ENCODE measurements at regions not wholly inside any gene's neighbourhood (a gene's known extent, or its start where the extent isn't known, plus 50 kb on each side); places are given as distances from the start of the nearest gene placed in this dataset.

DNA sequence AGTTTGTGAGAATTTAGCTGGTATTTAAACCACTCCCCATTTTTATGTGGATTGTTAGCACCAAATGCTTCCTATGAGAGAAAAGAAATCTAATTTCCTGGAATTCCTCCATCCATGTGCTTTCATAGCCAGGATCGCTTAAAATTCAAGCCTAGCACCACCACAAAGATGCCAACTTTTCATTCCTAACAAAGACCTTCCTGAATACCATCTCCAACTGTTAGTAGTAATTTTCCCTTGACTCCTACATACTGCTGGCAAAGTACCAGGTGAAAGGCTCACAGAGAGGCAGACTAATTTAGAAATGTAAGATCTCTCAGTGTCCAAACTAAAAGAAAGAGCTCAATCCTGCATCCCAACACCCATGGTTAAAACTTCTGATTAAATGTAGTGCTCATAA is 386.3 kb downstream of the KCTD12 start:
- FAIRE-seq (no peak), DNase-seq (ENCODE audit: insufficient read length, low spot score) (no peak)
- TF ChIP-seq TAF1 (IDR thresholded peaks at IDR 0.05; ENCODE audit: low read depth, low read length) (no peak), PAX5 (IDR thresholded peaks at IDR 0.05; ENCODE audit: insufficient read depth, low read length, severe bottlenecking) (no peak), SPI1 (IDR thresholded peaks at IDR 0.05; ENCODE audit: low read depth, low read length) (no peak)

DNA sequence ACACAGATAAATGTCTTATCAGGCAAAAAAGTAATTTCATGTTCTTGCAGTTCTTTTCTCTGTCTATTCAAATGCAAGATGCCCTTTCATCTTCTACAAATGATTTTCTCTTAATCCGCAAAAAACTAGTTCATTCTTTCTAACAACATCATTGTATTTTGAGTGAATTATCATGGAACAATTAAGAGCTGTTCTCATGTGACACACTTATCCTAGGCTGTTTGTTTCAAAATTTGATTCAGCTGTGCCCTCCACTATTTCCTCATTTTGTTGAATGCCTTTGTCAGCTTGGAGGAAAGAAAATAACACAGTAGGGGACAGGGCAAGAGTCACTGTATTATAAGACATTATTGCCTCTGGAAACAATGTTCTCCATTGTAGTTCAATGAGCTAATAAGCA is 396.9 kb downstream of the KCTD12 start:
- no peak for DNase-seq (ENCODE audit: insufficient read length, low spot score)

DNA sequence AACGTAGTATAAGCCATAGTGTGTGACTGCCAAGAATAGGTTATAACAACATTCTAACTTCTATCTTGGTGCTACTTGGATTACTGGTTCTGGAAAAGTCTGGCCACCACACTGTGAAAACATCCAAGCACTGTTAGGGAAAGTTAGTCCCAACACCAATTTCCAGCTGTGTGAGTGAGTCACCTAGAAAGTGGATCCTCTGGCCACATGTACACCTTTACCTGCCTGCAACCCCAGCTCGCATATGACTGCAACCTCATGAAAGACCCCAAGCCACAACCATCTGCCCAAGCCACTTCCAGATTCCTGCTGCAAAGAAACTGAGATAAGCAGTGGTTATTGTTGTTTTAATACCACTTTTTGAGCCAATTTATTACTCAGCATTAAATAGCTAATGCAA is 404.5 kb downstream of the KCTD12 start:
- FAIRE-seq (no peak), DNase-seq (ENCODE audit: insufficient read length, low spot score) (no peak)
- TF ChIP-seq POU2F2 (IDR thresholded peaks at IDR 0.05; ENCODE audit: low read depth, low read length): no peak
- TF ChIP-seq POLR2A (IDR thresholded peaks at IDR 0.05; ENCODE audit: low read depth, low read length): no peak
- no peak for TF ChIP-seq TAF1 (IDR thresholded peaks at IDR 0.05; ENCODE audit: low read depth, low read length)
- TF ChIP-seq POLR2AphosphoS5 (IDR thresholded peaks at IDR 0.05; ENCODE audit: low read depth, low read length): no peak
- TF ChIP-seq PAX5 (IDR thresholded peaks at IDR 0.05; ENCODE audit: insufficient read depth, low read length, severe bottlenecking): no peak
- TF ChIP-seq SPI1 (IDR thresholded peaks at IDR 0.05; ENCODE audit: low read depth, low read length): no peak

More for the DNA sequence above, 396.9 kb downstream of the KCTD12 start:
- TF ChIP-seq POLR2A (IDR thresholded peaks at IDR 0.05; ENCODE audit: low read depth, low read length): no peak
- TF ChIP-seq PAX5 (IDR thresholded peaks at IDR 0.05; ENCODE audit: insufficient read depth, low read length, severe bottlenecking): no peak
- TF ChIP-seq SPI1 (IDR thresholded peaks at IDR 0.05; ENCODE audit: low read depth, low read length): no peak
- no peak for TF ChIP-seq POLR2AphosphoS5 (IDR thresholded peaks at IDR 0.05; ENCODE audit: low read depth, low read length)
- TF ChIP-seq TAF1 (IDR thresholded peaks at IDR 0.05; ENCODE audit: low read depth, low read length): no peak
- no peak for TF ChIP-seq POU2F2 (IDR thresholded peaks at IDR 0.05; ENCODE audit: low read depth, low read length)
- FAIRE-seq: no peak

DNA sequence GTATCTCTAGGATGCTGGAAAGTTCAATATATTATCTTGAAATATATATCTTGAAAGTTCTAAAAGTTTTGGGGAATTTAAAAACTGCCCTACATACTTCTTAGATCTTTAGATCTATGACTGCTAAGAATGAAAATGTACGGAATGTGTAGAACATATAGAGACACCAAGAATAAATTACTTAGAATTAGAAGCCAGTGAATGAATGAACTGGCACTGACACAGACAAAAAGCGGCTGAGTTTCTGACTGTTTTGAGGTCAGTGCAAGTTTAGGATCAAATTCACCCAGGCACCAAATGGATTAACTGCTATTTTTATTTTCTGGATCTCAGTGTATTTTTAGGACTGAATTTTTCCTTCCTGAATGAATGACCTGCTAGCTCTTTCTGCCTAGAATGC is 411.2 kb downstream of the KCTD12 start:
- FAIRE-seq (no peak), DNase-seq (ENCODE audit: insufficient read length, low spot score) (no peak)
- no peak for TF ChIP-seq POU2F2 (IDR thresholded peaks at IDR 0.05; ENCODE audit: low read depth, low read length)
- TF ChIP-seq POLR2AphosphoS5 (IDR thresholded peaks at IDR 0.05; ENCODE audit: low read depth, low read length): no peak
- no peak for TF ChIP-seq POLR2A (IDR thresholded peaks at IDR 0.05; ENCODE audit: low read depth, low read length)
- no peak for TF ChIP-seq SPI1 (IDR thresholded peaks at IDR 0.05; ENCODE audit: low read depth, low read length)
- TF ChIP-seq TAF1 (IDR thresholded peaks at IDR 0.05; ENCODE audit: low read depth, low read length): no peak
- no peak for TF ChIP-seq PAX5 (IDR thresholded peaks at IDR 0.05; ENCODE audit: insufficient read depth, low read length, severe bottlenecking)

DNA sequence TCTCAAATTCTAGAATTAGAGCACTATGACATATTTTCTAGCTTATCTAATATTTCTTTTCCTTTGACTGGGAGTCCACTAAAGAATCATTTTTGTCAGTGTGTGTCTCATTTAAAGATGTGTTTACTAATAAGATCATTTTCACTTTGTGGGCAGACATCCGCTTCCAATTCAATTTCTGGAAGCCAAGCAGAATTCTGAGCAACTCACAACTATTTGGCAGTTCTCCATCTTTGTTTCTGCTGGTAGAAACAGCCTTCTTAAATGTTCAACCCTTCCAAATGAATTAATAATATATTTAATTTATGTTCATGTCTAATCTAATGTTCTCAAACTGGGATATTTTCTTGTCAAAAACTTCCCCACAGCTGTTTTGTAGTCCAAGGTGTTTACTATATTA is 411.8 kb downstream of the KCTD12 start:
- TF ChIP-seq POLR2AphosphoS5 (IDR thresholded peaks at IDR 0.05; ENCODE audit: low read depth, low read length): no peak
- TF ChIP-seq POU2F2 (IDR thresholded peaks at IDR 0.05; ENCODE audit: low read depth, low read length): no peak
- TF ChIP-seq TAF1 (IDR thresholded peaks at IDR 0.05; ENCODE audit: low read depth, low read length): no peak
- TF ChIP-seq SPI1 (IDR thresholded peaks at IDR 0.05; ENCODE audit: low read depth, low read length): no peak
- TF ChIP-seq PAX5 (IDR thresholded peaks at IDR 0.05; ENCODE audit: insufficient read depth, low read length, severe bottlenecking): no peak
- TF ChIP-seq POLR2A (IDR thresholded peaks at IDR 0.05; ENCODE audit: low read depth, low read length): no peak
- no peak for FAIRE-seq
- no peak for DNase-seq (ENCODE audit: insufficient read length, low spot score)

DNA sequence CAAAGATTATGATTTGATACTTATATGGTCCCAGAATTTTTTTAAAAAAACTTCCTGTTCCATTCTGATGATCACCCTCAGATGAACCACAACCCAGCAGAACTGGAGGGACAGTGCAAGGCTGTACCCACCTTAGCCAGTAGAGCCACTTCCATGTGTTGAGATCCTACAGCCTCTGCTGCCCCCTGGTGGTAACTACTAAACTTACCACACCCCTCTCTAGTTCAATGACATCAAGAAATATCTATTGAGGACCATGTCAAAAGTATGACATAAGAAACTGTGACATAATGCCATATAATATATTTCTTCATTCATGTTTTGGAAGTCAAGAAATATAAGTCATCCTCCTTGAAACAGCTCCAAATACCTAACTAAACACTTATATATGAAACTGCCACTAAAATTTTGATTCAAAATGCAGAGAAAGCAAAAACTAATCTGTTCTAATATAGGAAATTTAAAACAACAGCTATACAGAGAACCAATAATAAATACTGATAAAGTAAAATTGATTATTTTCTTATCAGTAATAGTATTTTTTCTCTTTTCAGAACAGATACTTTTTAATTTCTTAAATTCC is 412.6 kb downstream of the KCTD12 start:
- TF ChIP-seq SPI1 (IDR thresholded peaks at IDR 0.05; ENCODE audit: low read depth, low read length) (peak; percentile 19; the same call in 1 of the 2 replicates), POLR2A (IDR thresholded peaks at IDR 0.05; ENCODE audit: low read depth, low read length) (no peak), POU2F2 (IDR thresholded peaks at IDR 0.05; ENCODE audit: low read depth, low read length) (no peak), POLR2AphosphoS5 (IDR thresholded peaks at IDR 0.05; ENCODE audit: low read depth, low read length) (no peak)
- peak; percentile 89 for FAIRE-seq
- peak; percentile 17 for DNase-seq (ENCODE audit: insufficient read length, low spot score)

DNA sequence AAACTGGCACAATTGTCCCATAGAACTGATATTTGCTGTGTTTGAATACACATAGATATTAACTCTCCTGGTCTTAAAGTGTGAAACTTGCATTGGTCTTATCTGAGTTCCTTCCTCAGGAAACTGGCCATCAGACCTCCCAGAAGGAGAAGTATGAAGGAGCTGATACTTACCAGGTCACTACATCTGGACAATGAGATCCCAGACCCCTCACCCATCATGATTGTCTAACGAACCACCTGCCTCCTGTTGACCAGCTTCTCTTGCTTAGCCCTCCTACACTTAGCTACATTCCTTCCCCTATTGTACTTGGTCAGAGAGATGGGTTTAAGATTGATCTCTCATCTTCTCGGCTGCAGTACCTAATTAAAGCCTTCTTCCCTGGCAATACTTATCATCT is 413.3 kb downstream of the KCTD12 start:
- FAIRE-seq (no peak), DNase-seq (ENCODE audit: insufficient read length, low spot score) (no peak)
- TF ChIP-seq POU2F2 (IDR thresholded peaks at IDR 0.05; ENCODE audit: low read depth, low read length) (no peak), TAF1 (IDR thresholded peaks at IDR 0.05; ENCODE audit: low read depth, low read length) (no peak), POLR2A (IDR thresholded peaks at IDR 0.05; ENCODE audit: low read depth, low read length) (no peak), POLR2AphosphoS5 (IDR thresholded peaks at IDR 0.05; ENCODE audit: low read depth, low read length) (no peak), PAX5 (IDR thresholded peaks at IDR 0.05; ENCODE audit: insufficient read depth, low read length, severe bottlenecking) (no peak), SPI1 (IDR thresholded peaks at IDR 0.05; ENCODE audit: low read depth, low read length) (no peak)

DNA sequence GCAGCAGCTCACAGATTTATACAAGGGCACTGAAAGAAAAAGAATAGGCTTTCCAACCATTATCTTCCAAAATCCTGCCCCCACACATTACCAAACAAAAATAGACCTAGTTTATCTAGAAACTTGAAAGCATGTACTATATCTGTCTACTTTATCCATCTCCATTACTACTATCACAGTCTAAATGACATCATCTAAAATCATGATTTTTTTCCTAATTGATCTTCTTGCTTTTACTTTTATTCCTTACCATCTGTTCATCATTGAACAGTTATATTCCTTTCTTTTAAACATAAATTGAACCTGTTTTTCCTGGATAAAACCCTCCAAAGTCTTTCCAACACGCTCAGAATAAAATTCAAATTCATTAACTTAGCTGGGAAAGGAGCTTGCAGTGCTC is 414.7 kb downstream of the KCTD12 start:
- DNase-seq (ENCODE audit: insufficient read length, low spot score): no peak
- FAIRE-seq: no peak
- no peak for TF ChIP-seq SPI1 (IDR thresholded peaks at IDR 0.05; ENCODE audit: low read depth, low read length)
- no peak for TF ChIP-seq TAF1 (IDR thresholded peaks at IDR 0.05; ENCODE audit: low read depth, low read length)
- TF ChIP-seq POLR2A (IDR thresholded peaks at IDR 0.05; ENCODE audit: low read depth, low read length): no peak
- no peak for TF ChIP-seq POLR2AphosphoS5 (IDR thresholded peaks at IDR 0.05; ENCODE audit: low read depth, low read length)
- TF ChIP-seq PAX5 (IDR thresholded peaks at IDR 0.05; ENCODE audit: insufficient read depth, low read length, severe bottlenecking): no peak
- TF ChIP-seq POU2F2 (IDR thresholded peaks at IDR 0.05; ENCODE audit: low read depth, low read length): no peak

DNA sequence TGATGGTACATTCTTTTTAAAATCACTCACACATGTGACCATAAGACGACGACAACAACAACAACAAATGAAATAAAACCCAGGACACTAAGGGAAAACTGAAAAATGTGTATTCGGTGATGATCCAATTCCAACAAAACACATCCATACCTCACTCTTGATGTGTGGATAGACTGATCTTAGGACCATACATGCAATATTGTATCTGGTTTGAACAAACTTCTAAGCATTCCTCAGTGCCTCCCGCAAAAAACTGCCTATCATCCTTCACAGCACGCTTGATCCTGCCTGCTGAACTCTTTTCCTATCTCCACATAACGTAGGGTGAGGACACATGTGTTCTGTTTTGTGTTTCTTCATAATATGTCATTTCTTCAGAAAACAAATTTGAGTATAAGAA is 415.2 kb downstream of the KCTD12 start:
- TF ChIP-seq PAX5 (IDR thresholded peaks at IDR 0.05; ENCODE audit: insufficient read depth, low read length, severe bottlenecking) (no peak), POU2F2 (IDR thresholded peaks at IDR 0.05; ENCODE audit: low read depth, low read length) (no peak), POLR2AphosphoS5 (IDR thresholded peaks at IDR 0.05; ENCODE audit: low read depth, low read length) (no peak), TAF1 (IDR thresholded peaks at IDR 0.05; ENCODE audit: low read depth, low read length) (no peak), POLR2A (IDR thresholded peaks at IDR 0.05; ENCODE audit: low read depth, low read length) (no peak; the same call in 1 of the 2 replicates), SPI1 (IDR thresholded peaks at IDR 0.05; ENCODE audit: low read depth, low read length) (no peak)
- DNase-seq (ENCODE audit: insufficient read length, low spot score) (no peak), FAIRE-seq (no peak)

DNA sequence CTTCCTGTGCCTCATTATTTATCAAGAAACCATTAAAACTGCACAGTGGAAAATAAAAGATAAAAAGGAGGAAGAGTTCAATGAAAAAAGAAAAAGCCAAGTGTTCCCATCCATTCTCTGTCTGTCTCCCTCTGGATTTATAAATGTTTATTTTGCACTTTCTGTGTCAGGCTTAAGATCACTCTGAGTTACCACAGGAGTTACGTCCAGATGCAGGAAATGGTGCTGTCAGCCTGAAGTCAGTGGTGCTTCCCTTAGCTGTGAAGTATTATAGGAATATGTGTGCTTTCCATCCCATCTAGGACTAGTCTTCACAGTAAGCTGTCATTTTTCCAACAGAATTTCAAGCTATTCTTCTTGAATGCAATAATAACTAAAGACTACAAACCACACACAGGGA is 420.2 kb downstream of the KCTD12 start:
- no peak for TF ChIP-seq TAF1 (IDR thresholded peaks at IDR 0.05; ENCODE audit: low read depth, low read length)
- no peak for TF ChIP-seq PAX5 (IDR thresholded peaks at IDR 0.05; ENCODE audit: insufficient read depth, low read length, severe bottlenecking)
- TF ChIP-seq SPI1 (IDR thresholded peaks at IDR 0.05; ENCODE audit: low read depth, low read length): no peak
- TF ChIP-seq POU2F2 (IDR thresholded peaks at IDR 0.05; ENCODE audit: low read depth, low read length): no peak
- TF ChIP-seq POLR2AphosphoS5 (IDR thresholded peaks at IDR 0.05; ENCODE audit: low read depth, low read length): no peak
- TF ChIP-seq POLR2A (IDR thresholded peaks at IDR 0.05; ENCODE audit: low read depth, low read length): no peak
- no peak for DNase-seq (ENCODE audit: insufficient read length, low spot score)

More for the DNA sequence above, 420.2 kb downstream of the KCTD12 start:
- no peak for FAIRE-seq
